ENCODE measurements at regions not wholly inside any gene's neighbourhood (a gene's known extent, or its start where the extent isn't known, plus 50 kb on each side); places are given as distances from the start of the nearest gene placed in this dataset.

- TF ChIP-seq CTCF (IDR thresholded peaks at IDR 0.05) (no peak), EZH2 (IDR thresholded peaks at IDR 0.05; ENCODE audit: borderline replicate concordance, insufficient read depth, low read depth, low read length, poor library complexity, severe bottlenecking) (no peak)
Measured at GRCh38 chr5:106814961-106815360, 855.8 kb downstream of the EFNA5 start.
